ENCODE measurements at regions not wholly inside any gene's neighbourhood (a gene's known extent, or its start where the extent isn't known, plus 50 kb on each side); places are given as distances from the start of the nearest gene placed in this dataset.

- Mint-ChIP-seq H3K4me3 (no peak overlapping the region), H3K9me3 (ENCODE audit: low read depth) (no peaks in the 10 kb centered on the region), H3K4me1 (ENCODE audit: low read depth) (no peaks in the 10 kb centered on the region), H3K36me3 (no peaks in the 10 kb centered on the region), H3K27me3 (peaks cover 6% of the 10 kb centered on the region), H3K27ac (no peak overlapping the region)
Measured at GRCh38 chr12:126903027-126903876, 1363.7 kb upstream of the TMEM132C start.

DNA sequence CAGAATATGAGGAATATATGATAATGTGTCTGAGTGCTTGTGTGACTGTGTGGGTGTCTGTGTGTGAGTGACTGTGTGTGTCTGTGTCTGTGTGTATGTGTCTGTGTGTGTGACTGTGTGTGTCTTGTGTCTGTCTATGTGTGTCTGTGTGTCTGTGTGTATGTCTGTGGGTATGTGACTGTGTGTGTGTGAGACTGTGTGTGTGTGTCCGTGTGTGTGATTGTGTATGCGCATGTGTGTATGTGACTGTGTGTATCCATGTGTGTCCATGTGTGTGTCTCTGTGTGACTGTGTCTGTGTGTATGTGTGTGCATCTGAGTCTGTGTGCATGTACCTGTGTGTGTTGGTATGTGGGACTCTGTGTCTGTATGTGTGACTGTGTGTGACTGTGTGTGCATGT, 1361.2 kb upstream of the TMEM132C start:
- no peaks in the 10 kb centered on the region for H3K36me3 Mint-ChIP-seq
- H3K27me3 Mint-ChIP-seq, result peaks cover 8% of the 10 kb centered on the region
- no peaks in the 10 kb centered on the region for H3K4me1 Mint-ChIP-seq (ENCODE audit: low read depth)
- no peak overlapping the region for H3K27ac Mint-ChIP-seq
- no peak overlapping the region for H3K4me3 Mint-ChIP-seq
- no peaks in the 10 kb centered on the region for H3K9me3 Mint-ChIP-seq (ENCODE audit: low read depth)

- H3K4me3 Mint-ChIP-seq, result no peak overlapping the region
- H3K36me3 Mint-ChIP-seq, result no peaks in the 10 kb centered on the region
- no peaks in the 10 kb centered on the region for H3K4me1 Mint-ChIP-seq (ENCODE audit: low read depth)
- peaks cover 8% of the 10 kb centered on the region for H3K27me3 Mint-ChIP-seq
- no peak overlapping the region for H3K27ac Mint-ChIP-seq
- H3K9me3 Mint-ChIP-seq (ENCODE audit: low read depth), result no peaks in the 10 kb centered on the region
Measured at GRCh38 chr12:126907900-126908764, 1358.8 kb upstream of the TMEM132C start.

DNA sequence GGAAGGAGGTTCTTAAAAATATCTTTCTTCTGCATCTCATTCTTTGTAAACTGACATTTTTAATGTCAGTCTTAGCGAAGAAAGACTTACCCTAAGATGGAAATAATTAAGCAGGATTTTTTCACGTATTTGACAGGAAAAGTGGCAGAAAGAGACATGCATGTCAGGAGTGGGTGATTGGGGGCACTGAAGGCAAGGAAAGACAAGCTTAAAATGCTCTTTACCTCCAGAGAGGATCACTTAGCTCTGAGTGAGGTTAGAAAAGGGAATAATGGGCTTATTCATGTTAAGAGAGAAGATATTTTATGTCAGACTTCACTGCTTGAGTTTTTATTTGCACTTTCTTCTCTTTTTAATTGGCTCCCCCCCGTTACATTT, 1358.2 kb upstream of the TMEM132C start:
- H3K9me3 Mint-ChIP-seq (ENCODE audit: low read depth), result no peaks in the 10 kb centered on the region
- H3K4me3 Mint-ChIP-seq, result no peak overlapping the region
- H3K4me1 Mint-ChIP-seq (ENCODE audit: low read depth), result no peaks in the 10 kb centered on the region

GRCh38 chr12:126910570-126910969, 1356.4 kb upstream of the TMEM132C start:
- Mint-ChIP-seq H3K9me3 (ENCODE audit: low read depth) (no peaks in the 10 kb centered on the region), H3K4me3 (no peak overlapping the region), H3K36me3 (no peaks in the 10 kb centered on the region), H3K4me1 (ENCODE audit: low read depth) (no peaks in the 10 kb centered on the region), H3K27ac (no peak overlapping the region), H3K27me3 (peaks cover 6% of the 10 kb centered on the region)

More for the DNA sequence above, 1358.2 kb upstream of the TMEM132C start:
- no peaks in the 10 kb centered on the region for H3K36me3 Mint-ChIP-seq
- H3K27ac Mint-ChIP-seq, result no peak overlapping the region
- H3K27me3 Mint-ChIP-seq, result peaks cover 8% of the 10 kb centered on the region

DNA sequence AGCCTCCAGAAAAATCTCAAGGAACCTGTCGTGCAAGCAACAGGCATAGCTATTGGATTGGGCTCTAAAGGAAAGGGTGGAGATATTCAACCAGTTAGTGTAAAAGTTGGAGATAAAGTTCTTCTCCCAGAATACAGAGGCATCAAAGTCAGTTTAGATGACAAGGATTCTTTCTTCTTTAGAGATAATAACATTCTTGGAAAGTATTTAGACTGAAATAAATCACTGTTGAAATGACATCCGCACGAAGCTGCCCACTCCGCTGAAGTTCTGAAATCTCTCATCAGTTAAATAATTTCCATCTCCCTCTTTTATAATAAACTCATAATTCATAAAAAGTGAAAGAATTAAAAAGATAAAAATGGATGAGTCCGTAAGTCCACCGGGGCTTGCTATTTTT, 1354.9 kb upstream of the TMEM132C start:
- Mint-ChIP-seq H3K4me1 (ENCODE audit: low read depth) (no peaks in the 10 kb centered on the region), H3K36me3 (no peaks in the 10 kb centered on the region)

GRCh38 chr12:126914170-126914793, 1352.7 kb upstream of the TMEM132C start:
- no peak overlapping the region for H3K27ac Mint-ChIP-seq
- peaks cover 1% of the 10 kb centered on the region for H3K27me3 Mint-ChIP-seq
- H3K36me3 Mint-ChIP-seq, result no peaks in the 10 kb centered on the region
- H3K4me3 Mint-ChIP-seq, result no peak overlapping the region
- H3K4me1 Mint-ChIP-seq (ENCODE audit: low read depth), result no peaks in the 10 kb centered on the region
- peaks cover 4% of the 10 kb centered on the region for H3K9me3 Mint-ChIP-seq (ENCODE audit: low read depth)

More for the DNA sequence above, 1354.9 kb upstream of the TMEM132C start:
- no peaks in the 10 kb centered on the region for H3K9me3 Mint-ChIP-seq (ENCODE audit: low read depth)
- H3K27me3 Mint-ChIP-seq, result peaks cover 3% of the 10 kb centered on the region
- no peak overlapping the region for H3K4me3 Mint-ChIP-seq
- no peak overlapping the region for H3K27ac Mint-ChIP-seq

DNA sequence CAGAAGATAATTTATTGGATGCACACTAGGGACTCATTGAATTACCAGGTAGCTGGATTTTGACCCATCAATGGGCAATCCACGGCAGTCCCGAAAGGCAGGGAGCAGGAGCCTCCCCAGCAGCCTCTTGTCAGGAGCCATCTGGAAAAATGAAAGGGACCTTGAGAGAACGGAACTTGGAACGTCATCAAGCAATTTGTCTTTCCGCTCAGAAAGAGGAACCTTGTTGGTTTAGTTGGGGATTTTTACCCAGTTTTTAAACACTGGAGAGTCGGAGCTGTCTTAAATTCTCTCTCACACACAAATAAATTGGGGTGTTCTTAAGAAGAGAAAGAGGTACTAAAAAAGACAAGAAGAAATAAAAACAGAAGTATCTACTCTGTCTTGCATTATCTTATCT, 1351.7 kb upstream of the TMEM132C start:
- H3K9me3 Mint-ChIP-seq (ENCODE audit: low read depth), result peaks cover 4% of the 10 kb centered on the region
- no peak overlapping the region for H3K27ac Mint-ChIP-seq
- H3K4me1 Mint-ChIP-seq (ENCODE audit: low read depth), result no peaks in the 10 kb centered on the region
- H3K36me3 Mint-ChIP-seq, result no peaks in the 10 kb centered on the region
- no peaks in the 10 kb centered on the region for H3K27me3 Mint-ChIP-seq
- H3K4me3 Mint-ChIP-seq, result no peak overlapping the region

DNA sequence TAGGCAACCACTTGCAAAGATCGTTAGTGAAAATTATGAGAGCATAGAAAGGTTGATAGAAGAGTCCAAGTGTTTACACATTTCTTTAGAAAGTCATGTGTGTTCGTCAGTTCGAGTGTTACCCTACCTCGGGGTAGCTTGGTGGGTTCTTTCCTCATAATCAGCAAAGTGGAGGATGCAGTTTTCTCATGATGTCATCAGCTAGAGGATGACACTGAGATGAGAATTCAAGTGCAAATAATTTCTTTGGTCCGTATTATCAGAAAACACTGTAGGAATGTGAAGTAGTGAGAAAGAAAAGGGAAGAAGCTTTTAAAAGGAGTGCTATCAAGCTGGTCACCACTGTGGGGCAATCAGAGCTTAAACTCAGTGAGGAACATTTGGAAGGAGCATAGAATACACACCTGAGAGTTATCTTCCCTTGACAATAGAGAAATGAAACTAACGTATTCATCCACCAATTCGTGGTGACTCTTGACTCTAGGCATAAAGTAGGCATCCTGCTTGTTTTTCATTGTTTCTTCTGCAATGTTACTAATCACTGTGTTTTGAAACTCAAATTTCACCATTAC, 1340.9 kb upstream of the TMEM132C start:
- Mint-ChIP-seq H3K4me1 (ENCODE audit: low read depth) (no peaks in the 10 kb centered on the region), H3K27me3 (no peaks in the 10 kb centered on the region), H3K36me3 (no peaks in the 10 kb centered on the region), H3K4me3 (no peak overlapping the region), H3K27ac (no peak overlapping the region), H3K9me3 (ENCODE audit: low read depth) (peaks cover 4% of the 10 kb centered on the region)

- Mint-ChIP-seq H3K27me3 (no peaks in the 10 kb centered on the region), H3K4me1 (ENCODE audit: low read depth) (no peaks in the 10 kb centered on the region), H3K27ac (no peak overlapping the region), H3K36me3 (no peaks in the 10 kb centered on the region), H3K4me3 (no peak overlapping the region), H3K9me3 (ENCODE audit: low read depth) (no peaks in the 10 kb centered on the region)
Measured at GRCh38 chr12:126930234-126930633, 1336.7 kb upstream of the TMEM132C start.

DNA sequence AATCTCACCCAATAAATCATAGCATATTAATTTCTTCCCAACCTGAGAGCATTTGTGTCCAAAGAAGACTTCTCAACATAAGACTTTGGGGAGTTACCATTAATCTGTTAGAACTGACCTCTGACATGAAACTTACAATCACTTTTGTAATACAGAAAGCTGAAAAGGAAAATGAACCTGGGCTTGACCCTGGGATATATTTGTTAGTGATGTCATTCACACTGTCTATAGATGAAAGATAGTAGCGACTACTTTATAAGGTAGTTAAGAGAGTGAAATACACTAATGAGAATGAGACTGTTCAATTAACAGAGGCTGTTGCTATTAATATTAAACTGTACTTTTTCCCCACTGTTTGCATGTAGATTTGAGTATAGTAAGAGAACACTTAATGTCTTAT, 1334.8 kb upstream of the TMEM132C start:
- Mint-ChIP-seq H3K27ac (no peak overlapping the region), H3K4me3 (no peak overlapping the region), H3K9me3 (ENCODE audit: low read depth) (no peaks in the 10 kb centered on the region), H3K27me3 (peaks cover 5% of the 10 kb centered on the region), H3K4me1 (ENCODE audit: low read depth) (peaks cover 6% of the 10 kb centered on the region), H3K36me3 (no peaks in the 10 kb centered on the region)

- peaks cover 5% of the 10 kb centered on the region for H3K27me3 Mint-ChIP-seq
- no peak overlapping the region for H3K27ac Mint-ChIP-seq
- H3K9me3 Mint-ChIP-seq (ENCODE audit: low read depth), result no peaks in the 10 kb centered on the region
- peaks cover 6% of the 10 kb centered on the region for H3K4me1 Mint-ChIP-seq (ENCODE audit: low read depth)
- no peak overlapping the region for H3K4me3 Mint-ChIP-seq
- no peaks in the 10 kb centered on the region for H3K36me3 Mint-ChIP-seq
Measured at GRCh38 chr12:126935435-126935834, 1331.5 kb upstream of the TMEM132C start.

DNA sequence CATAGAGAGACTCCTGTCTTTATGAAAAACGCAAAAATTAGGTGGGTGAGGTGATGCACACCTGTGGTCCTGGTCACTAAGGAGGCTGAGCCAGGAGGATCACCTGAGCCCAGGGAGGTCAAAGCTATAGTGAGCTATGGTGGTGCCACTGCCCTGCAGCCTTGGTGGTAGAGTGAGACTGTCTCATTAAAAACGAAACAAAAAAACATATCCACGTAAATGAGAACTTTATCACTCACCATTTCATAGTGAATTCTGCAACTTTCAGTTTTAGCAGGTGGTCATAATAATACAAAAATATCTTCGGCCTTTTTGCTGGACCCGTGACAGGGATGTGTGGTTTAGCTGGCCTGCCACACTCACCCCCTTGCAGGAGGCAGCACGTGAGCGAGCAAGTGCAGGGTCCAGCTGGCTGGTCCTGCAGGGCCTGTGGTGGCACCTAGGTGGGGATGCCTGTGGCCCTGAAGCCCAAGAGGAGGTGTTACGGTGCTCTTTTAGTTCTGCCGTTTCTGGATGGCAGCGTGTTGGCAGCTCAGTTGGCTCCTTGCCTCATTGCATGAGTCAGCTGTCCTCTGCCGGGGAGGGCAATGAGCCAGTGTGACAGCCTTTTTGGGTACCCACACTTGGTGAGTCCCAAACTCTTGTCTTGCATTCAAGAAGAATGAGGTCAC, 1330.7 kb upstream of the TMEM132C start:
- H3K9me3 Mint-ChIP-seq (ENCODE audit: low read depth), result no peaks in the 10 kb centered on the region
- no peak overlapping the region for H3K27ac Mint-ChIP-seq
- peaks cover 5% of the 10 kb centered on the region for H3K27me3 Mint-ChIP-seq
- H3K4me1 Mint-ChIP-seq (ENCODE audit: low read depth), result peaks cover 6% of the 10 kb centered on the region
- no peaks in the 10 kb centered on the region for H3K36me3 Mint-ChIP-seq
- H3K4me3 Mint-ChIP-seq, result no peak overlapping the region

GRCh38 chr12:126937431-126937830, 1329.5 kb upstream of the TMEM132C start:
- H3K9me3 Mint-ChIP-seq (ENCODE audit: low read depth), result no peaks in the 10 kb centered on the region
- peaks cover 5% of the 10 kb centered on the region for H3K27me3 Mint-ChIP-seq
- no peak overlapping the region for H3K27ac Mint-ChIP-seq
- peaks cover 6% of the 10 kb centered on the region for H3K4me1 Mint-ChIP-seq (ENCODE audit: low read depth)
- H3K36me3 Mint-ChIP-seq, result no peaks in the 10 kb centered on the region
- no peak overlapping the region for H3K4me3 Mint-ChIP-seq
